ENCODE measurements at regions not wholly inside any gene's neighbourhood (a gene's known extent, or its start where the extent isn't known, plus 50 kb on each side); places are given as distances from the start of the nearest gene placed in this dataset.
A peak's percentile ranks its signal among the peaks of the same experiment; 100 is the strongest.

DNA sequence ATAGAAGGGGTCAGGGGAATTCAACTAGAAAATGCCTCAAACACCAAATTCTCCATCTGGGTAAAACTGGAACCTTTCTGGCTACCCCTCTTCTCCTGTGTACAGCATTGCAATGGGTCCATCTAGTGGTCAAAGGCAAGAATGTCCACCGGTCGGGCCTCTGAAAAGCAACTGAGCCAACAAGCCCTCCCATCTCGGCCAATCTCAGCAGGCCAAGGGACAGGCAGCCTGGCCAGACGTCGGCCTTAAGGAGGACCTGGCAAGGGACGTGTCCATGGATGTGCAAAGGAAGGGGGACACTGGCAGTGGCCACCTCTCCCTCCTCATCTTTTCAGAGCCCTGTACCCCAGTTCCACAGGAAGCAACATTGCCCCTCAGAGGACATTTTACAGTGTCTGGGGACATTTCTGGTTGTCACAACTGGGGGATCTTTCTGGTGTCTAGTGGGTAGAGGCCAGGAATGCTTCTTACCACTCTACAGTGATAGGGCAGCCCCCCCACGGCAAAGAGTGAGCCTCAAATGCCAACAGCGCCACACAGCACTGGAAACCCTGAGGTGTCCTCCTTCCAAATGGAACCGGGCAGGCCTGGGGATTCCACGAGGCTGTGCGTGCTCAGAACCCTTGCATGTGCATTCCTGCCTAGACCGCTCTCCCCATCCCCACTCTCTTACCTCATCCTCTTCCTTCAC is 99.8 kb upstream of the FOXA2 start:
- no peak overlapping the region for H3K4me3 ChIP-seq (ENCODE audit: low read depth, low read length)
- TF ChIP-seq, protein P1, sequence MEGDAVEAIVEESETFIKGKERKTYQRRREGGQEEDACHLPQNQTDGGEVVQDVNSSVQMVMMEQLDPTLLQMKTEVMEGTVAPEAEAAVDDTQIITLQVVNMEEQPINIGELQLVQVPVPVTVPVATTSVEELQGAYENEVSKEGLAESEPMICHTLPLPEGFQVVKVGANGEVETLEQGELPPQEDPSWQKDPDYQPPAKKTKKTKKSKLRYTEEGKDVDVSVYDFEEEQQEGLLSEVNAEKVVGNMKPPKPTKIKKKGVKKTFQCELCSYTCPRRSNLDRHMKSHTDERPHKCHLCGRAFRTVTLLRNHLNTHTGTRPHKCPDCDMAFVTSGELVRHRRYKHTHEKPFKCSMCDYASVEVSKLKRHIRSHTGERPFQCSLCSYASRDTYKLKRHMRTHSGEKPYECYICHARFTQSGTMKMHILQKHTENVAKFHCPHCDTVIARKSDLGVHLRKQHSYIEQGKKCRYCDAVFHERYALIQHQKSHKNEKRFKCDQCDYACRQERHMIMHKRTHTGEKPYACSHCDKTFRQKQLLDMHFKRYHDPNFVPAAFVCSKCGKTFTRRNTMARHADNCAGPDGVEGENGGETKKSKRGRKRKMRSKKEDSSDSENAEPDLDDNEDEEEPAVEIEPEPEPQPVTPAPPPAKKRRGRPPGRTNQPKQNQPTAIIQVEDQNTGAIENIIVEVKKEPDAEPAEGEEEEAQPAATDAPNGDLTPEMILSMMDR (IDR thresholded peaks at IDR 0.05; ENCODE audit: borderline replicate concordance, insufficient read depth, low read depth, low read length), result peak; percentile 79

DNA sequence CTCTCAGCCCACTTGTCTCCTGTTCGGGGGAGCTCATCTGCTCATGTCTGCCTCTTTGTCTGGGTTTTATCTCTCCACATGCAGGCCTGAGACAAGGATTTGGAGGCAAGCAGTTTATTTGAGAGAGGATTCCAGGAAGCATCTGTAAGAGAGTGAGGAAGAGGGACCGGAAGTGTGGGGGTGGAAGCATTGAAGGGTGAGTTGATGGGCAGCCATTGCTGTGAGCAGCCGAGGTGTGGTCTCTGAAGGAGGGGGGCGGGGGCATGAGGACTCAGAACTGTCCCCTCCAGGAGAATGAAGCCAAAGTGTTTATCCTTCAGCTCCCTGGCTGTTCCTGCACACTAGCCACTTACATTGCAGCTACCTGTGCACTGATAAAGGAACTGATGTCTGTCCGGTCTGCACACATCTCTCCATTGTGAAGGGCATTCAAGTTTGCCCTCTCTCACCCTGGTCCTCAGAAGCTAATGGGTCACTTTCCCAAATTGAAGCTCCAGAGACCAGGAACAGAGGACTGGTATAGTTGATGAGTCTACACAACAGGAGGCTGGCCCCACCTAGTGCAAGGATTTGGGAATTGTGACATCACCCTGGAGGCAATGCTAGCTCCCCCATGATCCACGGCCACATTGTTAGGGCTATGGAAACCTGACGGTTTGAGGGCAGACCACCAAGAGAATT is 100.5 kb upstream of the FOXA2 start:
- no peak overlapping the region for H3K4me3 ChIP-seq (ENCODE audit: low read depth, low read length)
- TF ChIP-seq, protein P1 (IDR thresholded peaks at IDR 0.05; ENCODE audit: borderline replicate concordance, insufficient read depth, low read depth, low read length), result no peak

DNA sequence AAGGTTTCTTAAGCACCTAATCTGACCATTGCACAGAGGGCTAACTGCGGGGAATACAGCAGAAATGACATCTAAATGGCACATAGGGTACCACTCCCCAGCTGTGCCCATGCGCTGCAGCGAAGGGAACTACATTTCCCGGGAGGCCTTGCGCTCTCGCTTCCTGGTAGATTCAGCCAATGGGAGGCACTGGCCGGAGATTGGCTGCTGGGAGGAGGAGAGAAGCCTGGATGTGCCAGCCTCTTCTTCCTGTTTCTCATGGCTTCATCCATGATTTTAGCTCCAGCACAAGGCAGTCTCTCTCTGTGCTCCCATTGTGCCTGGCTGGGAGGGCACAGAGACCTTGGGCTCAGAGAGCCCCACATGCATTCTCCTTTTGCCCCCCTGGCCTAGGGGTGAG is 101.7 kb upstream of the FOXA2 start:
- H3K4me3 ChIP-seq (ENCODE audit: low read depth, low read length), result no peak overlapping the region
- TF ChIP-seq, protein P1 (IDR thresholded peaks at IDR 0.05; ENCODE audit: borderline replicate concordance, insufficient read depth, low read depth, low read length), result no peak

DNA sequence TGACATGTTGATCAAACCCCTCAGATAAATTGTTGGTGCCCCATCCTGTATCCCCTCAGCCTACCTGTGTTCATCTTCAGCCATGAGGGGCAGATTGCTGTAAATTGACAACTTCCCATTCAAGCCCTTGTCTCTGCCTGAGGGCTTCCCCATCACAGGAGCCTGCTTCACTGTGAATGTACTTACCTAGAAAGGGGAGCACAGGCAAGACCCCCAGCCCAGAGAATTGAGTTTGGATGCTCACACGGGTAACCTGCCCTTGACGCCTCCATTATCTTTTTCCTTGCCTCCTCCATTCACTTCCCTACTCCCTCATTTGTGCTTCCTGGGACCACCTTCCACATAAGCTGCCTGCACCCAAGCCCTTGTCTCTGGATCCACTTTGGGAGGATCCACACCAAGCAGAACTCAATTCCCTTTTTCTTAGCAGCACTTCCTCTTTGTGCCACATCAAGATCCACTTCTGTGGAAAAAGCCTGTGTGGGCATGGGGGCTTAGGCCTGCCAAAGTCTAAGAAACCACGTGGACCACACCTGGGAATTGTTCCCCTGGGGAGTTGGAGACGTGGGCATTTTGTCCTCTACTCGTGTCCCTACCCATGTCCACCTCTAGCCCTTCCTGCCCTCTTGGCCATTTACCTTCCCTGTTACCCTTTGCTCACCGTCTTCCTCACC is 103.4 kb upstream of the FOXA2 start:
- no peak overlapping the region for H3K4me3 ChIP-seq (ENCODE audit: low read depth, low read length)
- TF ChIP-seq, protein P1 (IDR thresholded peaks at IDR 0.05; ENCODE audit: borderline replicate concordance, insufficient read depth, low read depth, low read length), result no peak

DNA sequence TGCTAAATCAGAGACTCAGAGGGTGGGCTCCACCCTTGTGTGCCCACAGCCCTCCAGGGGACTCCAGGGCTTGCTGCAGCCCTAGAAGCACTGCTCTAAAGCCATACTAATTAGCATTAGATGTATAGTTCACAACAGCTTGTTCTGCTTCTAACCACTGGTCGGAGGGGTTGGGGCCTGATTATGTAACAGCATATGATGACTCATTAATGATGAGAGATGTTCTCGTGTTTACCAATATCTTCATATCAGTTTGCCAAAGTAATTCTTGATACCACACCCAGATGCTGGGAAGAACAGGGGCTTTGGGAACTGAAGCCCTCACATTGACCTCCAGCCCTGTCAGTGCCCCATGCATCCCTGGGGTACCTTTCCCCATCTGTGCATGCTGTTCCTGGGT is 104.1 kb upstream of the FOXA2 start:
- TF ChIP-seq, protein P1 (IDR thresholded peaks at IDR 0.05; ENCODE audit: borderline replicate concordance, insufficient read depth, low read depth, low read length), result no peak
- no peak overlapping the region for H3K4me3 ChIP-seq (ENCODE audit: low read depth, low read length)

DNA sequence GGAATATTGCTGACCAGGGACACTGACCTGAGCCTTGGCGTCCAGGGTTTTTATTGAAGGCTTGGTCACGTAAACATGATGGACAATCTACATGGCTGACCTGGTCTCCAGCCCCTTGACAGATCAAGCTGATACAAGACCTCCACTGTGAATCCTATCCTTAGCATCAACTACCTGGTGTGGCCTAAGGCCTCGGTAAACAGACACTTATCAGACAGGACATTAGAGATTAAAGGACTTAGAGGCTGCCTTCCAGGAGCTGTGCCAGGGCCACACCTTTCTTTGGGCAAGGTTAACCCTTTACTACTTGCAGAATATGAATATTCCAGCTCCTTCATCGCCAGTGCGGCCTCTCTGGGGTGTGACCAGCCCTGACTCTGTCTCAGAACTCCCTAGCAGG is 104.9 kb upstream of the FOXA2 start:
- H3K4me3 ChIP-seq (ENCODE audit: low read depth, low read length), result no peak overlapping the region
- TF ChIP-seq, protein P1 (IDR thresholded peaks at IDR 0.05; ENCODE audit: borderline replicate concordance, insufficient read depth, low read depth, low read length), result no peak

All from GM12875 (cell line).